ENCODE measurements at regions not wholly inside any gene's neighbourhood (a gene's known extent, or its start where the extent isn't known, plus 50 kb on each side); places are given as distances from the start of the nearest gene placed in this dataset.
A peak's percentile ranks its signal among the peaks of the same experiment; 100 is the strongest.
"Not testable (repeated sequence)": the region's sequence is repeated elsewhere in the genome, so short reads cannot be mapped to it uniquely, and the experiment has no call there.

GRCh38 chr7:142482891-142483658 lies 225.2 kb upstream of the PRSS58 start:
- DNase-seq: no peak
- no peak overlapping the region for H3K4me3 ChIP-seq
- peaks cover 2% of the 10 kb centered on the region for H3K4me1 ChIP-seq
- intact Hi-C loops (cut with micrococcal nuclease): no loop called here
- H3K36me3 ChIP-seq: no peaks in the 10 kb centered on the region
- H3K9me3 ChIP-seq (replicated peaks): no peaks in the 10 kb centered on the region
- TF ChIP-seq CTCF (IDR thresholded peaks at IDR 0.05; ENCODE audit: borderline replicate concordance): peak; percentile 68
- no peak overlapping the region for H3K27ac ChIP-seq (replicated peaks)
- H3K27me3 ChIP-seq (ENCODE audit: low read depth): peaks cover 5% of the 10 kb centered on the region

- TF ChIP-seq CTCF (IDR thresholded peaks at IDR 0.05; ENCODE audit: borderline replicate concordance): no peak
Observed at GRCh38 chr7:142481548-142481947, 223.7 kb upstream of the PRSS58 start.

GRCh38 chr7:142478479-142479220 lies 220.8 kb upstream of the PRSS58 start:
- no peaks in the 10 kb centered on the region for H3K36me3 ChIP-seq
- peak; percentile 59 for TF ChIP-seq CTCF (IDR thresholded peaks at IDR 0.05; ENCODE audit: borderline replicate concordance)
- intact Hi-C loops (cut with micrococcal nuclease): no loop called here

More at GRCh38 chr7:142481548-142481947, 223.7 kb upstream of the PRSS58 start:
- Histone ChIP-seq H3K27me3 (ENCODE audit: low read depth) (peaks cover 19% of the 10 kb centered on the region), H3K27ac (replicated peaks) (no peak overlapping the region), H3K9me3 (replicated peaks) (no peaks in the 10 kb centered on the region), H3K4me1 (peaks cover 3% of the 10 kb centered on the region), H3K4me3 (no peak overlapping the region), H3K36me3 (no peaks in the 10 kb centered on the region)
- DNase-seq: no peak
- intact Hi-C loops (cut with micrococcal nuclease): no loop called here

GRCh38 chr7:142477801-142478200 lies 219.9 kb upstream of the PRSS58 start:
- peaks cover 20% of the 10 kb centered on the region for H3K27me3 ChIP-seq (ENCODE audit: low read depth)
- H3K27ac ChIP-seq (replicated peaks); H3K9me3 ChIP-seq (replicated peaks); DNase-seq; H3K4me1 ChIP-seq; H3K4me3 ChIP-seq; H3K36me3 ChIP-seq; intact Hi-C loops (cut with micrococcal nuclease): not testable (repeated sequence)

More at GRCh38 chr7:142478479-142479220, 220.8 kb upstream of the PRSS58 start:
- no peak for DNase-seq
- Histone ChIP-seq H3K27me3 (ENCODE audit: low read depth) (peaks cover 20% of the 10 kb centered on the region), H3K4me1 (peaks cover 3% of the 10 kb centered on the region), H3K4me3 (no peak overlapping the region), H3K27ac (replicated peaks) (no peak overlapping the region), H3K9me3 (replicated peaks) (no peaks in the 10 kb centered on the region)

GRCh38 chr7:142477079-142477651 lies 219.3 kb upstream of the PRSS58 start:
- DNase-seq: no peak
- H3K36me3 ChIP-seq: no peaks in the 10 kb centered on the region
- H3K4me1 ChIP-seq: peaks cover 3% of the 10 kb centered on the region
- H3K4me3 ChIP-seq: no peak overlapping the region
- peaks cover 20% of the 10 kb centered on the region for H3K27me3 ChIP-seq (ENCODE audit: low read depth)
- no peak overlapping the region for H3K27ac ChIP-seq (replicated peaks)
- intact Hi-C loops (cut with micrococcal nuclease): no loop called here
- no peak for TF ChIP-seq CTCF (IDR thresholded peaks at IDR 0.05; ENCODE audit: borderline replicate concordance)
- no peaks in the 10 kb centered on the region for H3K9me3 ChIP-seq (replicated peaks)

Data from left ventricle myocardium inferior (tissue), 1 donor.